H9 (cell line): ENCODE measurements at regions not wholly inside any gene's neighbourhood (a gene's known extent, or its start where the extent isn't known, plus 50 kb on each side); places are given as distances from the start of the nearest gene placed in this dataset.

Source experiments
- DNase-seq: peaks from one replicate; pipeline ENCODE4 v3.0.0-alpha.2; 2017
- H2AFZ ChIP-seq: one replicate; pipeline ENCODE4 v1.6.1; 2013; ENCODE audit warnings: mild to moderate bottlenecking, low read length, control low read depth, moderate library complexity
- H2AK5ac ChIP-seq: 2 replicates; pipeline ENCODE4 v1.6.1; 2013; ENCODE audit warnings: low read length, control low read depth, mixed read lengths; ENCODE audit not compliant: insufficient read length
- H2BK120ac ChIP-seq: one replicate; pipeline ENCODE4 v1.6.1; 2013; ENCODE audit warnings: low read depth, mild to moderate bottlenecking, low read length, control low read depth, inconsistent platforms; ENCODE audit not compliant: poor library complexity, severe bottlenecking
- H2BK12ac ChIP-seq: 2 replicates; pipeline ENCODE4 v1.6.1; 2013; ENCODE audit warnings: low read length, control low read depth, mixed read lengths, low read depth; ENCODE audit not compliant: insufficient read length
- H2BK15ac ChIP-seq: 2 replicates; pipeline ENCODE4 v1.6.1; 2013; ENCODE audit warnings: low read depth, low read length, control low read depth
- H2BK20ac ChIP-seq: one replicate; pipeline ENCODE4 v1.6.1; 2013; ENCODE audit warnings: low read depth, mild to moderate bottlenecking, low read length, control low read depth, inconsistent platforms; ENCODE audit not compliant: poor library complexity, severe bottlenecking
- H2BK5ac ChIP-seq: 2 replicates; pipeline ENCODE4 v1.6.1; 2013; ENCODE audit warnings: low read length, control low read depth, mixed read lengths; ENCODE audit not compliant: insufficient read length
- H3K14ac ChIP-seq: 2 replicates; pipeline ENCODE4 v1.6.1; 2013; ENCODE audit warnings: low read length, control low read depth; ENCODE audit not compliant: insufficient read depth
- H3K18ac ChIP-seq: 2 replicates; pipeline ENCODE4 v1.6.1; 2013; ENCODE audit warnings: low read depth, mild to moderate bottlenecking, mixed read lengths, low read length, control low read depth; ENCODE audit not compliant: insufficient read length
- H3K23ac ChIP-seq: 2 replicates; pipeline ENCODE4 v1.6.1; 2013; ENCODE audit warnings: low read length, control low read depth, mixed read lengths, low read depth; ENCODE audit not compliant: insufficient read length
- H3K23me2 ChIP-seq: 2 replicates; pipeline ENCODE4 v1.6.1; 2013; ENCODE audit warnings: low read depth, mild to moderate bottlenecking, mixed read lengths, low read length, control low read depth; ENCODE audit not compliant: insufficient read length, poor library complexity, severe bottlenecking
- H3K27ac ChIP-seq: 2 replicates; pipeline ENCODE4 v1.5.1; 2013; ENCODE audit warnings: low read length, control low read depth, mixed read lengths, low read depth; ENCODE audit not compliant: insufficient read length
- H3K27me3 ChIP-seq: 2 replicates; pipeline ENCODE4 v1.6.1; 2013; ENCODE audit warnings: low read length, control low read depth, inconsistent platforms; ENCODE audit not compliant: insufficient read depth
- H3K4ac ChIP-seq: 2 replicates; pipeline ENCODE4 v1.6.1; 2013; ENCODE audit warnings: low read depth, mild to moderate bottlenecking, control low read depth, inconsistent platforms, low read length, moderate library complexity
- H3K4me1 ChIP-seq: 2 replicates; pipeline ENCODE4 v1.6.1; 2013; ENCODE audit warnings: low read length, control low read depth, inconsistent platforms; ENCODE audit not compliant: insufficient read depth
- H3K4me2 ChIP-seq: 2 replicates; pipeline ENCODE4 v1.6.1; 2013; ENCODE audit warnings: low read length, control low read depth, mixed read lengths; ENCODE audit not compliant: insufficient read length, insufficient read depth
- H3K56ac ChIP-seq: 2 replicates; pipeline ENCODE4 v1.6.1; 2013; ENCODE audit warnings: low read depth, mild to moderate bottlenecking, mixed read lengths, low read length, control low read depth; ENCODE audit not compliant: insufficient read length
- H3K79me1 ChIP-seq: 2 replicates; pipeline ENCODE4 v1.6.1; 2013; ENCODE audit warnings: low read depth, mild to moderate bottlenecking, moderate library complexity, low read length, control low read depth, inconsistent platforms; ENCODE audit not compliant: insufficient read depth, poor library complexity, severe bottlenecking
- H3K79me2 ChIP-seq: 2 replicates; pipeline ENCODE4 v1.6.1; 2013; ENCODE audit warnings: low read length, control low read depth, inconsistent platforms; ENCODE audit not compliant: insufficient read depth
- H3K9ac ChIP-seq: 2 replicates; pipeline ENCODE4 v1.6.1; 2013; ENCODE audit warnings: low read length, control low read depth, mixed read lengths; ENCODE audit not compliant: insufficient read length; ENCODE audit errors: extremely low read depth
- H3K9me3 ChIP-seq: one replicate; pipeline ENCODE4 v1.6.1; 2013; ENCODE audit warnings: low read depth, low read length, inconsistent platforms; ENCODE audit not compliant: control insufficient read depth
- H3T11ph ChIP-seq: one replicate; pipeline ENCODE4 v1.6.1; 2013; ENCODE audit warnings: mild to moderate bottlenecking, low read length, control low read depth, inconsistent platforms
- H4K20me1 ChIP-seq: one replicate; pipeline ENCODE4 v1.6.1; 2013; ENCODE audit not compliant: control insufficient read depth, insufficient read length, insufficient read depth
- H4K5ac ChIP-seq: 2 replicates; pipeline ENCODE4 v1.6.1; 2013; ENCODE audit warnings: low read depth, mild to moderate bottlenecking, mixed read lengths, low read length, control low read depth; ENCODE audit not compliant: insufficient read length
- H4K8ac ChIP-seq: replicated peaks from 2 replicates; pipeline ENCODE4 v1.6.1; 2013; ENCODE audit warnings: low read length, control low read depth, mixed read lengths, low read depth; ENCODE audit not compliant: insufficient read length
- H4K91ac ChIP-seq: 2 replicates; pipeline ENCODE4 v1.6.1; 2013; ENCODE audit warnings: low read depth, mild to moderate bottlenecking, moderate library complexity, mixed read lengths, low read length, control low read depth; ENCODE audit not compliant: insufficient read length
- H3K27ac Mint-ChIP-seq, 3 experiments: 2 replicates in 2 of 3; 3 replicates in 1 of 3; pipeline ENCODE4 v1.8.0; 2020 to 2021; ENCODE audit warnings: mixed read lengths in 3 of 3, mild to moderate bottlenecking in 1 of 3, moderate library complexity in 1 of 3
- H3K27me3 Mint-ChIP-seq: 2 replicates; pipeline ENCODE4 v1.8.0; 2021; ENCODE audit warnings: low read depth, mild to moderate bottlenecking, moderate library complexity, mixed read lengths
- H3K36me3 Mint-ChIP-seq, 3 experiments: 2 replicates in 2 of 3; 3 replicates in 1 of 3; pipeline ENCODE4 v1.8.0; 2020 to 2021; ENCODE audit warnings: low read depth in 3 of 3, mixed read lengths in 3 of 3; ENCODE audit not compliant: insufficient read depth in 1 of 3
- H3K4me1 Mint-ChIP-seq, 2 experiments: 2 replicates each; pipeline ENCODE4 v1.8.0; 2020; ENCODE audit warnings: mixed read lengths in 2 of 2
- H3K4me3 Mint-ChIP-seq, 2 experiments: 2 replicates in 1 of 2; 3 replicates in 1 of 2; pipeline ENCODE4 v1.8.0; 2020 to 2021; ENCODE audit warnings: mild to moderate bottlenecking in 2 of 2, mixed read lengths in 2 of 2, moderate library complexity in 1 of 2
- H3K9me3 Mint-ChIP-seq, 2 experiments: 2 replicates in 1 of 2; 3 replicates in 1 of 2; pipeline ENCODE4 v1.8.0; 2020; ENCODE audit warnings: mild to moderate bottlenecking in 2 of 2, mixed read lengths in 2 of 2, moderate library complexity in 1 of 2
- CTCF ChIP-seq: fragments of 200-600 bp; sonication (generic); conservative IDR thresholded peaks from 3 replicates; pipeline ENCODE4 v1.8.0; 2021; ENCODE audit warnings: antibody characterized with exemption, mild to moderate bottlenecking
- WGBS: extraction: QIAGEN DNeasy Blood & Tissue Kit; methylation state at CpG from one replicate; pipeline ENCODE4 v1.1.7; 2013; ENCODE audit warnings: missing lambda C conversion rate, low lambda C conversion rate, mixed read lengths; ENCODE audit not compliant: insufficient read length; ENCODE audit errors: extremely low coverage; 5-methylcytosine and 5-hydroxymethylcytosine counted together

- no peak overlapping the region for H2AFZ ChIP-seq
- H3K23ac ChIP-seq, result no peak overlapping the region
- H3K36me3 Mint-ChIP-seq, result peaks cover 0 to 3% (median 2%) of the 10 kb centered on the region in 3 experiments; a peak in 2 of 7 replicates
These were observed 601.1 kb upstream of the RORB start for GRCh38 chr9:73896061-73896460.

More at GRCh38 chr9:73896061-73896460, 601.1 kb upstream of the RORB start:
- Histone ChIP-seq H3K27me3 (no peaks in the 10 kb centered on the region), H3K18ac (no peak overlapping the region), H2BK12ac (no peak overlapping the region), H2BK5ac (no peak overlapping the region), H3K23me2 (no peaks in the 10 kb centered on the region), H3K79me1 (no peaks in the 10 kb centered on the region), H3K9ac (no peak overlapping the region), H3K27ac (no peak overlapping the region), H4K5ac (no peak overlapping the region), H3T11ph (no peak overlapping the region), H3K4me2 (no peak overlapping the region), H2BK120ac (no peak overlapping the region), H4K20me1 (no peaks in the 10 kb centered on the region), H2BK15ac (no peak overlapping the region), H3K14ac (no peak overlapping the region), H2BK20ac (no peak overlapping the region), H4K8ac (no peak overlapping the region), H3K4ac (no peak overlapping the region), H4K91ac (no peak overlapping the region), H3K79me2 (no peaks in the 10 kb centered on the region), H3K56ac (no peak overlapping the region), H3K9me3 (no peaks in the 10 kb centered on the region), H3K4me1 (no peaks in the 10 kb centered on the region), H2AK5ac (no peak overlapping the region)
- WGBS, result no CpG with 5 or more reads among the region's 2 CpGs
- no peak overlapping the region for H3K4me3 Mint-ChIP-seq
- H3K9me3 Mint-ChIP-seq, result peaks cover 0 to 2% of the 10 kb centered on the region in 2 experiments; a peak in 1 of 5 replicates
- no peak overlapping the region for H3K27ac Mint-ChIP-seq
- no peaks in the 10 kb centered on the region for H3K4me1 Mint-ChIP-seq
- DNase-seq, result no peak
- H3K27me3 Mint-ChIP-seq, result no peaks in the 10 kb centered on the region
- no peak for TF ChIP-seq CTCF
